GM21360 (cell line): ENCODE measurements at regions not wholly inside any gene's neighbourhood (a gene's known extent, or its start where the extent isn't known, plus 50 kb on each side); places are given as distances from the start of the nearest gene placed in this dataset.
A peak's percentile ranks its signal among the peaks of the same experiment; 100 is the strongest.
"Not testable (repeated sequence)": the region's sequence is repeated elsewhere in the genome, so short reads cannot be mapped to it uniquely, and the experiment has no call there.

ENCODE experiments used
- ATAC-seq: cut with Tn5 transposase; IDR thresholded peaks from one replicate; pipeline ENCODE4 v1.9.1; 2021; ENCODE audit warnings: mild to moderate bottlenecking, moderate library complexity; ENCODE audit not compliant: unreplicated experiment

DNA sequence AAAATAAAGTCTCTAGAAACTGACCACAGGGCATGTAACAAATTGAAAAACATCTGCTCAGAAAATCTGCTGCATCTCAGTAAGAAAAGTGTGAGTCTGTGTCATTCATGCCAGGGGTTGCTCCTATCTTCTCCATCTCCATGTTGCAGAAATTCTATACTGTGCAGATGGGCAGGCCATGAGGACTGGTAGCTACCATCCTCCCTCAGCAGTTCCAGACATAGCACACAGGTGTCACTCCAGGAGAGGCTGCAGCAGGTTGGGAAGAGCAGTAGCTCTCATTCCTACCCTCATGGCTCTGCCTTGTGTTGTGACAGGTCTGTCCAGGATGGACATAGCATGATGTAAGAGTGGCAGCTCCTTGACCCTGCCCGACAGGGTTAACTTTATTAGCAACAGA, 173.4 kb downstream of the NDUFS4 start:
- ATAC-seq = no peak

DNA sequence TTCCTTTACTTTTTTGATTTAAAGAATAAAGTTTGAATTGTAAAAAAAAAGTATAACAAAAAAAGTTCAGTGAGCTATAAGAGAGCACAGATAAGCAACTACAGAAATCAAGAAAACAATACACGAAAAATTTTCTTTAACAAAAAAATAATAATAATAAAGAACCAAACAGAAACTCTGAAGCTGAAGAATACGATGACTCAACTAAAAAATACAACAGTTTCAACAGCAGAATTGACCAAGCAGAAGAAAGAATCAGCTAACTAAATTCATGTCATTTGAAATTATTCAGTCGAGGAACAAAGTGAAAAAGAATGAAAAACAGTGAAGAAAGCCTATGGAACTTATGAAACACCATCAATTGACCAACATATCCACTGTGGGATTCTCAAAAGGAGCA, 177.7 kb downstream of the NDUFS4 start:
- no peak for ATAC-seq

DNA sequence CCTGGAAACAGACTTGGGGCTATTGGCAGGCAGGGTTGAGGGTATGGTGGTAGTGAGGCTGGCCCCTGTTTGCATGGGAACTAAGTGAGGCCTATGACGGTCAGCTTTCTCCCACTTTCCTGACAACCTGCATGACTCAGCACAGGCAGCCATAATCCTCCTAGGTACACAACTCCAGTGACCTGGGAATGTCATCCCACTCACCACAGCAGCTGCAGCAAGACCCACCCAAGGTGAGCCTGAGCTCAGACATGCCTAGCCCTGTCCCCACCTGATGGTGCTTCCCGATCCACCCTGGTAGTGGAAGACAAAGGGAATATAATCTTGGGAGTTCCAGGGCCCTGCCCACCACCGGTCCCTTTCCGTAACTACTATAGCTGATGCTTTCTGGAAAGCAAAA, 178.7 kb downstream of the NDUFS4 start:
- ATAC-seq = no peak

DNA sequence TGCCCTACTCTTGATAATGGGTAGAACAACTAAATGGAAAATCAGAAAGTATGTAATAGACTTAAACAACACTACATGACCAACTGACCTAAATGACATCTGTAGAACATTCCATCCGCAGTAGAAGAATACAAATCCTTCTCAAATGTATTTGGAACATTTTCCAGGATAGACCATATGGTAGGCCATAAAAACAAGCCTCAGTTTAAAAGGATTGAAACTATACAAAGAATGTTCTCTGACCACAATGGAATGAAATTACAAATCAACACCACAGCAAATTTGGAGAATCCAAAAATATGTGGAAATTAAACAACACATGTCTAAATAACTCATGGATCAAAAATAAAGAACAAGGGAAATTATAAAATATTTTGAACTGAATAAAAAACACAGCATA, 189.2 kb downstream of the NDUFS4 start:
- no peak for ATAC-seq

DNA sequence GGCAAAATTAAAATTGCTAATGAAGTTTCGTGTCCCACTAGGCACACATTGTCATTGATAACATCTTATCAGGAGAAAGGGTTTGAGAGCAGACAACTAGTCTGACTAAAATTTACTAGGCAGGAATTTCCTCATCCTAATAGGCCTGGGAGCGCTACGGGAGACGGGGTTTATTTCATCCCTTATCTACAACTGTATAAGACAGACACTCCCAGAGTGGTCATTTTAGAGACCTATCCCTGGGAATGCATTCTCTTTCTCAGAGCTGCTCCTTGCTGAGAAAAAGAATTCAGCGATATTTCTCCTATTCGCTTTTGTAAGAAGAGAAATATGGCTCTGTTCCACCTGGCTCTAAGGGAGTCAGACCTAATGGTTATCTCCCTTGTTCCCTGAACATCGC, 191.8 kb downstream of the NDUFS4 start:
- not testable (repeated sequence) for ATAC-seq

DNA sequence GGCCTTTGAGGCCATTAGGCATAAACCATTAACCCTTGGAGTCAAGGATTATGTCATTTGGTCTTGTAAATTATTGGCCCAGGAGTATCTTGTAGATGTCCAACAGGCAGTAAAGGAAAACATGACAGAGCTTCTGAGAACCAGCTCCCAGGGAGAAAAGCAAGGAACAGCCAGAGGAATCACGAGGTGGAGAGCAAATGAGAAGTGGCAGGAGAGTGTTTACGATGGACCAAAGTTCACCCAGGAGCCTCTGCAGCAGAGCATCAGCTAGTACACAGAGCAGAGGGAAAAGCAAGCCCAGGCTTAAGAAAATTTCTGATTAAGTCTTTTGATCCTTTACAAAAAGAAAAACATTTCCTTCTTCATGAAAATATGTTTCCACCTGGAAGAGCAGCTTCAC, 206.2 kb downstream of the NDUFS4 start:
- ATAC-seq = no peak

DNA sequence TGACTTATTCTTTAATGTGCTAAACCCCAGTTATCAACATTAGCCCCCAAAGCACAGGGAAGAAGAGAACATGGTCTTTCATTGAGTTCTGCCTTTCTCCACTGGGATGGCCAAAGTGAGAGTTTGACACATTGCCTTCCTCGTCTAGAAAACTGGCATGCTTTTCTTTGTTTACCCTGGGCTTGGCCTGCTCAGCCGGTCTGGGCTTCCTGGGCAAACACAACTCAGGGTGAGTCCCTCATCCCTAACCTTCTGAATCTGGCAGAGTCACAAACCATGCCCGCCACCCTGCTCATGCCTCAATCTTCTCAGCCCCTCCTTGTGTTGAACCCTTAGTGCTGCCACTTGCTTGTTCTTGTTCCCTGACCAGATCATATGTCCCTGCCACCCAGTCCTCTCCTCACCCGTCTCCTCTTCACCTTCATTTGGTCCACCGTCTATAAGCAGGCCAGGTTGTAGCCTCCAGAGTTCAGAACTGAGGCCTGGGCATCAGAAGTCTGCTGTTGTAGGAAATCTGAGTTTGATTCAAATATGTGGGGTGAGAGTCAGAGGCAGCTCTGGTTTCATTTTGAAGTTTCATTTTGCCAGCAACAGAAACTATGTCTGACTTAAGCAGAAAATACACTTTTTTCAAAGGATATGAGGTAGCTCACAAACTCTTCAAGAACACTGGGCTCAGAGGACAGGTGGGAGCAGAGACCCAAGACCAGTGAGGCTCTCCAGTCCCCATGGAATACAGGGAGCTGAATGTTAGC, 217.6 kb downstream of the NDUFS4 start:
- peak; percentile 61 for ATAC-seq

DNA sequence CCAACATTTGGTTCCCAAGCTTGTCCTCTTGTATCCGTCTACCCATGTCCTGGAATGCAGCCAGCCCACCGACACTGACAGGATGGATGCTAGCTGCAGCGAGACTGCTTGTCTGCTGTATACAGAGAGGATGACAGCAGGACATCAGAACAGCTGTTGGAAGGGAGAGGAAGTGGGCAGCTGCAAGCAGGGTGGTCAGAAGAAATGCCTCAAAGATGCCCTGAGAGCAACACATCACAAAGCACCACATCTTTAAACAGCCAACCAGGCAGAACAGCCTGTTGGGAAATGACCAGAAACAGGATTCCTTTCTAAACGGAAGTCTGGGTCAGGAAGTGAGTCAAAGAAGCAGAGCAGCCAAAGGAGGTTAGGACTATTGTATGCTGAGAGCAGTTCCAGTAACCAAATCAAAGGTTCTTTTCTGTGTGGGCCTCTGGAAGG, 219.1 kb downstream of the NDUFS4 start:
- no peak for ATAC-seq

DNA sequence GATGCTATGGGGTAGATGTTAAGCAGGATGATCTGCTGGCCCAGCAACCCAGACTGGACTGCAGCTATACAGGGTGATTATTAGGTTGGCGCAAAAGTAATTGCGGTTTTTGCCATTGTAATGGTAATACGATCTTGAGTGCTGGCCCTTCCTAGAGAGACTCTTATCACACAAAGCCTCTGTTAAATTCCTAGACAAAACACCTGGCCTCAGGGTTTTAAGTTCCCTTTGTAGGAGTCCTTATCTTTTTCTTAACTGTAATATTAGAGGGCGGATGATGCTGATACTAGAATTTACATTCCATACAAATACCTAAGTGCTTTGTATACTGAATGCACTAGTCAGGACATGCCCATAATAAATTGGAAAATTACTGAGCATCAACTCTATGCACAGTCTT, 222.2 kb downstream of the NDUFS4 start:
- ATAC-seq = no peak

DNA sequence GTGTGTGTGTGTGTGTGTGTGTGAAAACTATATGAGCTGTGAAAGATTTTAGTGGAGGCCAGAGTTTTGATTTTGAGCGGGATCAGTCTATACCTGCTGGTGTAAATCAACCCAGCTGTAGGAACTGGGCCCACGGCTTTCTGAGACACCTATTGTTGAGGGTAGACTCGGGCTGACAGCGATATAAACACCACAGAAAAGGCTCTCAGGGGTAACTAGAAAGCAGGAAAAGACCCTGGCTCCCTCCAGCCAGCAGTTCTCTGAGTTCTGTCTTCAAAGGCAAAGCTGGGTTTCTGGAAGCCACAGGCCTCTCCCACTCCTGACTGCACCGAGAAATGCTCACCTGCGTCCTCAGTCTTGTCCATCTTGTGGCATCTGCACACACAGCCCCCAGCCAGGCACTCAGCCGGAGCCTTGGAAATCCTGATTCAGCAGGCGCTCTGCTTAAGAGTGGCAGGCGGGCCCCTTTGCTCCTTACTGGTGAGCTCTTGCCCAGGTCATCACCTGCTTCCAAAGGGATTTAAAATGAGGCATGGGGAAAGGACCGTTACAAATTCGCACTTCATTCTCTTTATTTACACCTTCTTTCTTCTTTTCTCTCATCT, 223.3 kb downstream of the NDUFS4 start:
- ATAC-seq = no peak

DNA sequence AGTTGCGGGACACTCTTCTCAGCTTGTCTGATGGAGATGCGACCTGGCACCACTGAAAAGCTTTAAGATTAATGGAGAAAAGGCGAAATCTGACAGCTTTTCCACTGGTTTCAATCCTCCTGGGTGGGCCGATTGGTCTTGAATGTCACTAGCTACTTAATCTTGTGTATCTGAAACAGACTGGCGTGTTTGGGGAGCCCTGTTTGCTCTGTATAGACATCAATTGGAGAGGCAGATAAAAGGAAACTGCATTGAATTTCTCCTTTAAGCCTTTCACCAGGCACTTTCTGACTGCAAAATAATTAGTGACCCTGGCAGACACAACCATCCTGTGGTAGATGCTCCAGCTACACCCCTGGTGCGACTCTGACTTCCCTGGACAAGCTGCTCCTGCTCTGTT, 224.2 kb downstream of the NDUFS4 start:
- no peak for ATAC-seq

DNA sequence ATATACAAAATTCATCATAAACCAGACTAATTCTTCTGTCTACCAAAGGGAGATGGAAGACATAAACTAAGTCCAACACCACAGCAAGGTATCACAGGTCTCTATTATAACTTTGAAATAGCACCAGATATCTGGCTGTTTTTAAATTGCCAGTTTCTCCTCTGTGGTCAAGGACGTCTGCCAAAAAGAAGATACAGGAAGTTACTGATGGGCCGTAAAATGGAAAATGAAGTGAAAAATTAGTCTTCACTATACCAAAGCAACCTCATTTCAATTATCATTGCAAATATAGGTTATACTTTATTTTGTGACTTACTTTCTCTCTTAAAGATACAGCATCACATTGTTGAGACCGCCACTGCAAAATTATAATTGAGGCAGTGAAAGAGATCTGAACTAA, 225.5 kb downstream of the NDUFS4 start:
- no peak for ATAC-seq

DNA sequence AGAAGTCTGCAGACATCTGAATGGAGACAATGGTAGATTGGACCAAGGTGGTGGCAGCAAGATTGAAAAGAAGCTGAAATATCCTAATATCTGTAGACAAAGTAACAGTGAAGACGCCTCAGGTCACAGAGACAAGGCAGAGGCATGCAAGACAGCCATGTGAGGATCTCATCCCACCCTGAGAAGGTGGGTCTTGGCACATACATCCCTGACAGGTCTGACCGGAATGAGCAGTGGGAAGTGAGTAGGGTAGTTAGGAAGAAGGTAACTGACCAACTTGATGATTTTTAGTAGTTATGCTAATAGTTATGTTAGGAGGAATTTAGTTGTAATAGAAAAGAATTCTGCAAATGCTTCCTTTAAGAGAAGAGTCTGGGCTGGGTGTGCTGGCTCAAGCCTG, 229.6 kb downstream of the NDUFS4 start:
- no peak for ATAC-seq

DNA sequence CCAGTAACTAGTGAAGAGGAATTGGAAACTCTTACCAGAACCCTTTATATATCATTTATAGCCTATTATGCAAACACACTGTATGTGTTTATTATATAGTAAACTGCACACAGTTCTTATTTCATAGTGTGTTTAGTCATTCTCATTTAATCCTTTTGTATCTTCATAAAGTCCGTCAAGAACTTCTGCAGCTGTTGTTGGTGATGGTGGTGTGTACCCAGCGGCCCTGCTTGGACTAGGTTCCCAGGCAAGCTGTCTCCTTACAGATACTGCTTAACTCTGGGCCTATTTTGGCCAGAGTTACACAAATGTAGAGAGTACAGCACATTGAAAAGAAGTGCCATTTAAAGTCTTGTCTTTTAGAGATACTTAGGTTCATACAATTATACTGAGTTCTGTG, 231.9 kb downstream of the NDUFS4 start:
- no peak for ATAC-seq

DNA sequence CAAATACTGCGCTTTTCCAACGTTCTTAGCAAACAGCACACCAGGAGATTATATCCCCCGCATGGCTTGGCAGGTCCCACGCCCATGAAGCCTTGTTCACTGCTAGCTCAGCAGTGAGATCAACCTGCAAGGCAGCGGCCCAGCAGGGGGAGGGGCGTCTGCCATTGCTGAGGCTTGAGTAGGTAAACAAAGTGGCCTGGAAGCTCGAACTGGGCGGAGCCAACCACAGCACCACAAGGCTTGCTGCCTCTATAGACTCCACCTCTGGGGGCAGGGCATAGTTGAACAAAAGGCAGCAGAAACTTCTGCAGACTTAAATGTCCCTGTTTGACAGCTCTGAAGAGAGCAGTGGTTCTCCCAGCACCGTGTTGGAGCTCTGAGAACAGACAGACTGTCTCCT, 239.2 kb downstream of the NDUFS4 start:
- ATAC-seq = not testable (repeated sequence)

DNA sequence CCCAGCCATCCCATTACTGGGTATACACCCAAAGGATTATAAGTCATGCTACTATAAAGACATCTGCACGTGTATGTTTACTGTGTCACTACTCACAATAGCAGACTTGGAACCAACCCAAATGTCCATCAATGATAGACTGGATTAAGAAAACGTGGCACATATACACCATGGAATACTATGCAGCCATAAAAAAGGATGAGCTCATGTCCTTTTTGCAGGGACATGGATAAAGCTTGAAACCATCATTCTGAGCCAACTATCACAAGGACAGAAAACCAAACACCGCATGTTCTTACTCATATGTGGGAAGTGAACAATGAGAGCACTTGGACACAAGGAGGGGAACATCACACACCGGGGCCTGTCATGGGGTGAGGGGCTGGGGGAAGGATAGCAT, 248.0 kb downstream of the NDUFS4 start:
- ATAC-seq = not testable (repeated sequence)

DNA sequence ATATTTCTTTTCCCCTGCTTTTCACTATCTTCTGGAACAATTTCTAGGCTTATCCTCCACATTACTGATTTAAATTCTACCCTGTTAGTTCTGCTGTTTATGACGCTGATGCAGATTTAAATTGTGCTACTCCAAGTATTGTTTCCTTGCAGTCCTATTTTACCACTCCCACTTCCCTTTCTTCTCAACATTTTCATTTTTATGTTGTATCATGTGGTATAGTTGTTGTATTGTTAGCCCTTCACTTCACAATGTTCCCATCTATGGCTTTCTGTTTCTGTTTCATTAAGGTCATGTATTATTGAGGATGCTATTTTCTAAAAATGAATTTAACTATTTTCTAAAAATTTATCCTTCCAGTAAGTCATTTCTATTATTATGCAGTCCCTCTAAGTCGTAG, 254.4 kb downstream of the NDUFS4 start:
- no peak for ATAC-seq

DNA sequence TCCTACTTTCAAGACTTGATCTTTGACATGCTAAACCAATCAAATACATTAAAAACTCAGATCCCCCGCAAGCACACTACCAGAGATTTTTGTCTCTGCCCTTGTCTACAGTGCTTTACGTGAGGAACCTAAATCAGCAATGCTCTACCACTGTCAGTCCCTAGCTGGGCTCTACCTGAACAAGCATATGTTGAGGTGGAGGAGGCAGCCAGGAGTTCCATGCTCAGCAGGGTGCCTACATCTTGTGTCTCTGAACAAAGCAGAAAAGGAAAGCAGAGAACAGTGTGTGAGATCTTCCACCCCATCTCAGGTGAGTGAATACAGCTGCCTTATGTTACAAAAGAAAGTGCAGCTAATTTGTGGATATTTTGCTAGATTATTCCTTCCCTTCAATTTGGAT, 255.0 kb downstream of the NDUFS4 start:
- no peak for ATAC-seq

DNA sequence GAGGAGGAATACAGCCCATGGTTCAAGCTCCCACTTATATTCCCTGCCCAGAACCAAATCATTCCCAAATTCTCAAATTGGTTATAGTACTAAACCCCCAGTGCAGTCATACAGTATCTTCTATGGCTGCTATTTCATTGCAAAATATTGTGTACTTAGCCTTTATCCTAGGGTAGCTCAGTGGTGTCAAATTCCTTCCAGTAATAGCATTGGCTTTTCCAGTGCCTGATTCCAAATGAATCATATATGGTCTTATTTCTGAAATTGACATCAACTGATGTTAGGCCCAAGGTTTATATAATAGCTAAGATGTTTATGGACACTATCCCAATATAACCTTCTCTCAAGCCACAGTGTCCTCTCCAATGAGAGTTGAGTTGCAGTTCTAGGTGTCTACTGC, 256.7 kb downstream of the NDUFS4 start:
- ATAC-seq = no peak

DNA sequence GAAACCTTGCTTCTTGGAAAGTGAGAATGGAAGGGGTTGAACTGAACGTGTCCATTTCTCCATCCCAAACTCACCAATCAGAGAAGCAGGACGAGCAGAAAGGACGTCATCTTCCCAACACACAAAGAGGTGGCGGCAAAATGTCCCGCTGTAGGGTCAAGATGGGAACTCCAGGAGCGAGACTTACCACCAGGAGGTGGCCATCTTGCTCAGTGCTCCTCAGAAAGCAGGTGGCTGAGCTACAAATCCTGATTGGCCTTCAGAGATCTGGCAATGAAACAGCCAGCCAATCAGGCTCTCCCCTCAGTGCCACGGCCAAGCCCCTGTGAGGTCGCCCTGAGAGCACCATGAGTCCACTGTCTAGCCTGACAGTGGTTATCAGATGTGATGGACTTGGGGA, 259.0 kb downstream of the NDUFS4 start:
- no peak for ATAC-seq

DNA sequence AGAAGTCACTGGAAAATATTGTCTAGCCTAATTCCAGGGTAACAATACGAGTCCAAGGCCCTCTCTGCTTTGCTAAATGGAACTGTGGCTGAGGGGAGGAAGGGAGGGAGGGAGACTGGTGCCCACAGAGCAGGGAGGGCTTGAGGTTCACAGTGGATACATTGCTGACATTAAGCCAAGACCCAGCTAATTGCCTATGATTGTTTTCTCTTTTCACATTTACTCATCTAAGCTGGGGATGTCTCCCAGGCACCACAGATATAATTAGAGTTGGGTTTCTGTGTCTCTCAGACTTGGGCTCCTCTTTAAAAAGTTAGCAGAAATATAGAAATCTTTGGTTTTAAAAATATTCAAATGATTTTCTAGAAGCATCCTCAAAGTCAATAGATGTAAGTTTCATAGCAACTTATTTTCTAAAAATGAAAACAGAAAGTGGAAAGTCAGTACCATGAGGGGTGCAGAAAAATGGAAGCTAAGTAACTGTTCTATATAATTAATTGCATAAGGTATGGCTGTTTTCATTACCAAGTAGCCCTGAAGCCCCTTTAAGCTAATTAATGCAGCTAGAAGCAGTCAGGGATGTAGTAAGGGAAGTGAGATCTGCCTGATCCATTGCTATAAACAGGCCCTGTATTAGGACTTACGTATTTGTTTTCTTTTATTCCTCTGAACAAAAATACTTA, 259.8 kb downstream of the NDUFS4 start:
- ATAC-seq = peak; percentile 55

DNA sequence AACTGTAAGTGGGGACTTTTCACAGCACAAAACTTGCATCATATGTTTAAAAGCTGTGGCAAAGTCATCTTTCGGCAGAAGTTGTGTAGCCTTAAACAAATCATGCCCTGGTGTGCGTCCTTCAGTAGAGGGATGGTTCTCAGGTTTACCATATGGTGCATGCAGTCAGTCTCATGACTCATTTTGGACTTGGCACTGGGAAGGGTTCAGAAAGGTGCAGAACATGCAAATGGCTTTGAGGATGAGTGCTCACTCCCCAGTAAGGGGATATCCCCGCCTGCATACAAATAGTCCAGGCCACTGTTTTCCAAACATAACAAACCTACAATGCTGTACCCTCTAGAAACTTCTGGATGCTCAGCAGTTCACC, 260.3 kb downstream of the NDUFS4 start:
- peak; percentile 94 for ATAC-seq
